ENCODE measurements at regions not wholly inside any gene's neighbourhood (a gene's known extent, or its start where the extent isn't known, plus 50 kb on each side); places are given as distances from the start of the nearest gene placed in this dataset.
"Not testable (repeated sequence)": the region's sequence is repeated elsewhere in the genome, so short reads cannot be mapped to it uniquely, and the experiment has no call there.

DNA sequence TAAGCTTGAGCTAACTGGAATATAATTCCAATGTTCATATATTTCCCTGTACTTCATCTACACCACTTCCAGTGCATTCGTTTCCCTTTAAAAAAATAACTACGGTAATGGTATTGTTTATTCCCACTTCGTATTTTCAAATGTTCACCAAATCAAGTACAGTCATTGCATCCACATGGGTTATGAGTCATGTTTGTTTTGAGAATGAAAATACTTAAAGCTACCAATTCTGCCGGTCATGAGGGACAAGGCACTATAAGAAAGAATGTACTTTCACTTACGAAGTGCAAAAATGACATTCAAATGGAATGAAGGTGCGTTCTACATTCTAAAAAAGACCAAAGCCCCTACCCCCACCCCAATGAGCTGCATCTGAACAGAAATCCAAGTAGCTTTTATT lies 174.4 kb upstream of the FGF13 start:
- H3K9me3 ChIP-seq: no peaks in the 10 kb centered on the region
- H3K27me3 ChIP-seq: no peaks in the 10 kb centered on the region
- H3K36me3 ChIP-seq: no peaks in the 10 kb centered on the region
- no peak for DNase-seq
- H3K4me3 ChIP-seq (ENCODE audit: low read depth, low read length): no peak overlapping the region
- TF ChIP-seq, protein P1, sequence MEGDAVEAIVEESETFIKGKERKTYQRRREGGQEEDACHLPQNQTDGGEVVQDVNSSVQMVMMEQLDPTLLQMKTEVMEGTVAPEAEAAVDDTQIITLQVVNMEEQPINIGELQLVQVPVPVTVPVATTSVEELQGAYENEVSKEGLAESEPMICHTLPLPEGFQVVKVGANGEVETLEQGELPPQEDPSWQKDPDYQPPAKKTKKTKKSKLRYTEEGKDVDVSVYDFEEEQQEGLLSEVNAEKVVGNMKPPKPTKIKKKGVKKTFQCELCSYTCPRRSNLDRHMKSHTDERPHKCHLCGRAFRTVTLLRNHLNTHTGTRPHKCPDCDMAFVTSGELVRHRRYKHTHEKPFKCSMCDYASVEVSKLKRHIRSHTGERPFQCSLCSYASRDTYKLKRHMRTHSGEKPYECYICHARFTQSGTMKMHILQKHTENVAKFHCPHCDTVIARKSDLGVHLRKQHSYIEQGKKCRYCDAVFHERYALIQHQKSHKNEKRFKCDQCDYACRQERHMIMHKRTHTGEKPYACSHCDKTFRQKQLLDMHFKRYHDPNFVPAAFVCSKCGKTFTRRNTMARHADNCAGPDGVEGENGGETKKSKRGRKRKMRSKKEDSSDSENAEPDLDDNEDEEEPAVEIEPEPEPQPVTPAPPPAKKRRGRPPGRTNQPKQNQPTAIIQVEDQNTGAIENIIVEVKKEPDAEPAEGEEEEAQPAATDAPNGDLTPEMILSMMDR (IDR thresholded peaks at IDR 0.05; ENCODE audit: low read depth, low read length): no peak
- no peaks in the 10 kb centered on the region for H3K4me1 ChIP-seq

DNA sequence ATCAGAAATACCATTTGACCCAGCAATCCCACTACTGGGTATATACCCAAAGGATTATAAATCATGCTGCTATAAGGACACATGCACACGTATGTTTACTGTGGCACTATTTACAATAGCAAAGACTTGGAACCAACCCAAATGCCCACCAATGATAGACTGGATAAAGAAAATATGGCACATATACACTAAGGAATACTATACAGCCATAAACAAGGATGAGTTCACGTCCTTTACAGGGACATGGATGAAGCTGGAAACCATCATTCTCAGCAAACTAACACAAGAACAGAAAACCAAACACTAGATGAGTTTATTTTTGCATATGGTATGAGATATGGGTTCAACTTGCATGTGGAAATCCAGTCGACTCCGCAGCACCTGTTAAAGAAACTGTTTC lies 168.8 kb upstream of the FGF13 start:
- H3K36me3 ChIP-seq; H3K4me1 ChIP-seq; H3K9me3 ChIP-seq; H3K4me3 ChIP-seq (ENCODE audit: low read depth, low read length); H3K27me3 ChIP-seq; DNase-seq: not testable (repeated sequence)

DNA sequence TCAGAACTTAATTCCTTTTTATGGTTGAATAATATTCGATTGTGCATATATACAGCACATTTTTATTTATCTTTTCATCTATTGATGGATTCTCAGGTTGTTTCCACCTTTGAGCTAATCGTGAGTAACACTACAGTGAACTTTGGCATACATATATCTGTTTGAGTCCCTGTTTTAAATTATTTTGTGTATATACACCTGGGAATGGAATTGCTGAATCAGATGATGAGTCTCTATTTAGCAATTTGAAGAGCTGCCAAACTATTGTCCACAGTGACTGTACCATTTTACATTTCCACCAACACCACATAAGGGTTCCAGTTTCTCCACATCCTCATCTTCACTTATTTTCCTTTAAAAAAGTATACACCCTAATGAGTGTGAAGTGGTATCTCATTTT lies 166.2 kb upstream of the FGF13 start:
- Histone ChIP-seq H3K4me3 (ENCODE audit: low read depth, low read length) (no peak overlapping the region), H3K36me3 (no peaks in the 10 kb centered on the region), H3K27me3 (no peaks in the 10 kb centered on the region), H3K9me3 (no peaks in the 10 kb centered on the region), H3K4me1 (no peaks in the 10 kb centered on the region)
- DNase-seq: no peak
- TF ChIP-seq, protein P1 (IDR thresholded peaks at IDR 0.05; ENCODE audit: low read depth, low read length): no peak

DNA sequence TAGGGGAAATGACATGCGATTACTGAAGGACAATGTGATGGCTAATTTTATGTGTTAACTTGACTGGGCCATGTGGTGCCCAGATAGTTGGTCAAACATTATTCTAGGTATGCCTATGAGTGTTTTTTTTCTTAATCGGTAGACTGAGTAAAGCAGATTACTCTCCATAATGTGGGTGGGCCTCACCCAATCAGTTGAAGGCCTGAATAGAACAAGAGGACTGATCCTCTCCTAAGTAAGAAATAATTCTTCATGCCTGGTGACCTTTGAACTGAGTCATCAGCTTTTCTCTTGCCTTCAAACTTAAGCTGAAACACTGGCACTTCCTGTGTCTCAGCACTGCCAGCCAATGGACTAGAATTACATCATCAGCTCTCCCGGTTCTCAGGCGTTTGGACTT lies 164.0 kb upstream of the FGF13 start:
- Histone ChIP-seq H3K27me3 (no peaks in the 10 kb centered on the region), H3K4me1 (no peaks in the 10 kb centered on the region), H3K9me3 (no peaks in the 10 kb centered on the region), H3K36me3 (no peaks in the 10 kb centered on the region), H3K4me3 (ENCODE audit: low read depth, low read length) (no peak overlapping the region)
- no peak for DNase-seq
- TF ChIP-seq, protein P1 (IDR thresholded peaks at IDR 0.05; ENCODE audit: low read depth, low read length): no peak

DNA sequence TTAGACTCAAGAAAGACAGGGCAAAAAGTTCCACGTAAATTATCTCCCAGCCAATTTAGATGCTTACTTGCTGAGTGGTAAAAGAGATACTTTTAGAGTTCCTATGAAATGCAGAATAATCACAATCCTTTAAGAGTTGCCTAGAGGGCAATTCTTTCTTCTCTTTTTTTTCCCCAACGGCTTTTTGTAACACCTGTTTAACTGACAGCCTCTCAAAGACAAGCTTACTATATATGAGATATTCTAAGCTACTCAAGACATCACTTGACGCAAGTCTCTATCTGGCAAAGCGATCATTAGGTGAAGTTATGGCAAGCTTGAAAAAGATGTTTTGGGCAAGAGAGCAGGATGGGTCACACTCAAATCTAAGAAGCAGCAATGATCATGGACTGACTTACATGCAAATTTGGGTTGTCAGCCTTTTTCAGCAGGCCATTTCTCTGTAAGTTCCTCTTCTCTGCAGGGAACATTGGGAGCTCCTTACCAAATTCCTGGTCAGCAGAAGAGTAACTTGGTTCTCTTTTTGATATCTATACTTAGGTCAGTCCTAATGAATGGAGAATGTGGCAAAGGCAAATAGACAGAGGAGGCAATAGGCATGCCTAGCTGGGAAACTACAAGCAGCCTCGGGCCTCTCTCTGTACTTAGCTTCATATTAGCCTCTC lies 162.9 kb upstream of the FGF13 start:
- H3K4me1 ChIP-seq: no peaks in the 10 kb centered on the region
- H3K36me3 ChIP-seq: no peaks in the 10 kb centered on the region
- no peaks in the 10 kb centered on the region for H3K9me3 ChIP-seq
- no peak for DNase-seq
- no peaks in the 10 kb centered on the region for H3K27me3 ChIP-seq
- no peak overlapping the region for H3K4me3 ChIP-seq (ENCODE audit: low read depth, low read length)
- TF ChIP-seq, protein P1 (IDR thresholded peaks at IDR 0.05; ENCODE audit: low read depth, low read length): no peak

DNA sequence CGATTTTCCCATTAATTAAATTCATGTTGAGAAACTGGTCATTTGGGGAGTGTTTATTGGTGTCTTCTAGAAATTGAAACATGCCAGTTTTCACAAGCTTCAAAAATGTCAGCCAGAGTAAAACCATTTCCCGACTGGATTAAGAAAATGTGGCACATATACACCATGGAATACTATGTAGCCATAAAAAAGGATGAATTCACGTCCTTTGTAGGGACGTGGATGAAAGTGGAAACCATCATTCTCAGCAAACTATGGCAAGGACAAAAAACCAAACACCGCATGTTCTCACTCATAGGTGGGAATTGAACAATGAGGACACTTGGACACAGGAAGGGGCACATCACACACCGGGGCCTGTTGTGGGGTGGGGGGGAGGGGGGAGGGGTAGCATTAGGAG lies 162.1 kb upstream of the FGF13 start:
- not testable (repeated sequence) for H3K36me3 ChIP-seq; DNase-seq; H3K4me3 ChIP-seq (ENCODE audit: low read depth, low read length); H3K4me1 ChIP-seq; H3K27me3 ChIP-seq; H3K9me3 ChIP-seq

DNA sequence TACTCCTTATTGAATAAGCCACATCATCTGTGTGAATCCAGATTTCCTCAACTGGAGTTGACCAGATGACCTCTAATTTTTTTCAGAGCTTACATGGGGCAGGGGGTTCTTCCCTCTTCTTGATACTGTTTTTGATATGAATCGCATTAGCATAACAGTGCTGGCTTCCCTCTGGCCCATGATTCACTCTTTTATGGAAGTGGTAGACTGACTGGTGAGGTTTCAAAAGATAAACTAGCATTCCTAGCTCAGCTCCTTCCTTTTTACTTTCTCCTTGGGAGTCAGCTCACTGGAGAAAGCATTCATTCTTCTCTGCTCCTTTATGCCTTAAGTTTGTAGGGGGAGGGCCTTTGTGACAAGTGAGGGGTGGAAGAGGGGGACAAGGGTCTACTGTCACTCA lies 161.0 kb upstream of the FGF13 start:
- Histone ChIP-seq H3K4me1 (no peaks in the 10 kb centered on the region), H3K9me3 (no peaks in the 10 kb centered on the region), H3K4me3 (ENCODE audit: low read depth, low read length) (no peak overlapping the region), H3K36me3 (no peaks in the 10 kb centered on the region), H3K27me3 (no peaks in the 10 kb centered on the region)
- no peak for DNase-seq
- TF ChIP-seq, protein P1 (IDR thresholded peaks at IDR 0.05; ENCODE audit: low read depth, low read length): no peak

Data from BE2C (cell line).